Cardiac muscle cell (in vitro differentiated cells and primary cell): ENCODE measurements at regions not wholly inside any gene's neighbourhood (a gene's known extent, or its start where the extent isn't known, plus 50 kb on each side); places are given as distances from the start of the nearest gene placed in this dataset.

ENCODE experiments used
- DNase-seq, 2 donors: peaks; one replicate each; pipeline versions ENCODE4 v3.0.0 to v3.0.0-alpha.2; 2010 to 2017; ENCODE audit warnings: low read depth in 1 of 2, low spot score in 1 of 2
- H3K27ac ChIP-seq: fragments of 200-600 bp; sonication (generic); 2 replicates; pipeline ENCODE4 v1.5.1; 2016
- H3K27me3 ChIP-seq: fragments of 200-600 bp; sonication (generic); 2 replicates; pipeline ENCODE4 v1.6.0; 2016; ENCODE audit warnings: control low read depth
- H3K36me3 ChIP-seq: fragments of 200-600 bp; sonication (generic); 2 replicates; pipeline ENCODE4 v1.5.1; 2016; ENCODE audit warnings: control low read depth
- H3K4me1 ChIP-seq: fragments of 200-600 bp; sonication (generic); 2 replicates; pipeline ENCODE4 v1.8.1; 2017; ENCODE audit warnings: low read depth, mild to moderate bottlenecking, mixed run types
- H3K4me3 ChIP-seq: fragments of 200-600 bp; sonication (generic); 2 replicates; pipeline ENCODE4 v1.5.1; 2016; ENCODE audit warnings: mild to moderate bottlenecking
- H3K9me3 ChIP-seq: fragments of 200-600 bp; sonication (generic); 2 replicates; pipeline ENCODE4 v1.5.1; 2017; ENCODE audit warnings: low read depth, mild to moderate bottlenecking, control low read depth
- CTCF ChIP-seq: IDR thresholded peaks from 2 replicates; pipeline ENCODE4 v1.5.1; 2012; ENCODE audit warnings: low read depth, mild to moderate bottlenecking, low read length

- Histone ChIP-seq H3K27me3 (no peaks in the 10 kb centered on the region), H3K4me3 (no peak overlapping the region), H3K9me3 (no peaks in the 10 kb centered on the region), H3K36me3 (no peaks in the 10 kb centered on the region), H3K27ac (no peak overlapping the region), H3K4me1 (no peaks in the 10 kb centered on the region)
- no peak for DNase-seq
- no peak for TF ChIP-seq CTCF
These were observed 213.1 kb upstream of the MC4R start for GRCh38 chr18:60585670-60586069.

- H3K27ac ChIP-seq = no peak overlapping the region
These were observed 220.7 kb upstream of the MC4R start for GRCh38 chr18:60593249-60593648.

GRCh38 chr18:60596928-60597327 is 224.4 kb upstream of the MC4R start:
- DNase-seq = no peak
- Histone ChIP-seq H3K4me3 (no peak overlapping the region), H3K4me1 (no peaks in the 10 kb centered on the region), H3K36me3 (no peaks in the 10 kb centered on the region), H3K9me3 (no peaks in the 10 kb centered on the region), H3K27ac (no peak overlapping the region), H3K27me3 (no peaks in the 10 kb centered on the region)
- TF ChIP-seq CTCF = no peak

More at GRCh38 chr18:60593249-60593648, 220.7 kb upstream of the MC4R start:
- Histone ChIP-seq H3K27me3 (no peaks in the 10 kb centered on the region), H3K36me3 (no peaks in the 10 kb centered on the region), H3K9me3 (no peaks in the 10 kb centered on the region), H3K4me3 (no peak overlapping the region), H3K4me1 (no peaks in the 10 kb centered on the region)
- TF ChIP-seq CTCF = no peak
- no peak for DNase-seq

GRCh38 chr18:60599267-60599666 is 226.7 kb upstream of the MC4R start:
- Histone ChIP-seq H3K27ac (no peak overlapping the region), H3K4me3 (no peak overlapping the region), H3K9me3 (no peaks in the 10 kb centered on the region), H3K27me3 (no peaks in the 10 kb centered on the region), H3K4me1 (no peaks in the 10 kb centered on the region), H3K36me3 (no peaks in the 10 kb centered on the region)
- no peak for DNase-seq
- no peak for TF ChIP-seq CTCF

- no peak for TF ChIP-seq CTCF
- H3K27ac ChIP-seq = no peak overlapping the region
- no peak for DNase-seq
- no peaks in the 10 kb centered on the region for H3K4me1 ChIP-seq
- no peaks in the 10 kb centered on the region for H3K9me3 ChIP-seq
- H3K4me3 ChIP-seq = no peak overlapping the region
- no peaks in the 10 kb centered on the region for H3K27me3 ChIP-seq
- no peaks in the 10 kb centered on the region for H3K36me3 ChIP-seq
These were observed 227.4 kb upstream of the MC4R start for GRCh38 chr18:60599995-60600394.

- no peaks in the 10 kb centered on the region for H3K36me3 ChIP-seq
- no peak for TF ChIP-seq CTCF
- no peak overlapping the region for H3K4me3 ChIP-seq
- no peaks in the 10 kb centered on the region for H3K27me3 ChIP-seq
- H3K4me1 ChIP-seq = no peaks in the 10 kb centered on the region
- no peaks in the 10 kb centered on the region for H3K9me3 ChIP-seq
- no peak for DNase-seq
- no peak overlapping the region for H3K27ac ChIP-seq
These were observed 228.7 kb upstream of the MC4R start for GRCh38 chr18:60601249-60601648.
